ENCODE measurements at regions not wholly inside any gene's neighbourhood (a gene's known extent, or its start where the extent isn't known, plus 50 kb on each side); places are given as distances from the start of the nearest gene placed in this dataset.

GRCh38 chr14:34931206-34931605 lies 51.6 kb upstream of the SRP54 start:
- in situ Hi-C loops (cut with HindIII; ENCODE audit: low sequenced_read_pairs), result loop anchor here (10.0 kb wide), 1 partner anchor 46 kb away; no protein-coding TSS in a partner anchor

DNA sequence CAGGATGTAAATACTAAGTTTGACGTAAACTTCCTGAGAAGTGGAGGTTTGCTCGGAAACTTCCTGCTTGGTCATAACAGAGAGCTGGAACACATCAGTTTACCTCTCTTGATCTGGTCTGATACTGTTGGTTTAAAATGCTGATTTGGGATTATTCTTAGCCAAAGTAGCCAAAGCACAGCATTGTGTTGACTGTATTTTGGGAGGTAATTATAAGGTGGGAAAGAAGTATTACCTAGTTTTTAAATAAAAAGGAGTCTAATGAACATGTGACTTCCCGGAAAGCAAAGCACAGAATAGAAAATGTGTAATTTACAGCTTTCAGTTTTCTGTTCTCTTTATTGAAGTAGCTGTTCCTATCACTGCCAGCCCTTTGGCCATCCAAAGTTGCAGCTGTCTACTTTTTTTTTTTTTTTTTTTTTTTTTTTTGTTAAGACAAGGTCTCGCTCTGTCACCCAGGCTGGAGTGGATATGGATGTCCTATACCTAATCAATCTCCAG lies 52.2 kb upstream of the SRP54 start:
- in situ Hi-C loops (cut with HindIII; ENCODE audit: low sequenced_read_pairs), result loop anchor here (10.0 kb wide), 1 partner anchor 46 kb away; no protein-coding TSS in a partner anchor

DNA sequence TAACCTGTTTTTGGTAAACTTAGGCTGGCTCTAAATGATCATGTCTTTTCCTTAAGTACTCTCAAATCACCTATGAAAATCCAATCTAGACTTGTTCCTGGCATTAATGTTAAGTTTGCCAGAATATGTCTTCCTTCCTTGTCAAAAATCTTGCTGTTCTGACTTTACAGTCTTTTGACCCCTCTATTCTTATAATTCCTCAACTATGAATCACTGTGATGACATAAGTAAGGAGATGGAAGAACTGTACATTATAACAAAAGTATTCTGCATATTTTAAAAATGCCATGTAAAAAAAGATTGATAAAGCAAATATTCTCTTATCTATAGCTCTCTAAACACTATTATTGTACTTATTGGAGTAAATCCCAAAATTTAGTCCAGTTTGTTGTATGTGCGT lies 51.4 kb upstream of the BAZ1A start:
- in situ Hi-C loops (cut with HindIII; ENCODE audit: low sequenced_read_pairs), result no loop called here

Measured in endothelial cell of hepatic sinusoid (primary cell).